Stimulated activated CD4-positive, alpha-beta T cell treated with anti-CD3 and anti-CD28 coated beads, Interleukin-12 subunit alpha, Interleukin-12 subunit beta, amount 100 ng/mL, for 48 hours (primary cell): ENCODE measurements at regions not wholly inside any gene's neighbourhood (a gene's known extent, or its start where the extent isn't known, plus 50 kb on each side); places are given as distances from the start of the nearest gene placed in this dataset.
"Not testable (repeated sequence)": the region's sequence is repeated elsewhere in the genome, so short reads cannot be mapped to it uniquely, and the experiment has no call there.

Experiments
- DNase-seq, 3 donors: peaks; one replicate each; pipeline ENCODE4 v3.0.0-alpha.2; 2020; ENCODE audit warnings: low read depth in 2 of 3, low spot score in 1 of 3

- no peak for DNase-seq
These were observed 102.1 kb upstream of the FAT3 start for GRCh38 chr11:92122561-92122960.

GRCh38 chr11:92111287-92111686 lies 113.3 kb upstream of the FAT3 start:
- DNase-seq, result no peak

- no peak for DNase-seq
These were observed 115.2 kb upstream of the FAT3 start for GRCh38 chr11:92109466-92109865.

GRCh38 chr11:92107331-92107730 lies 117.3 kb upstream of the FAT3 start:
- DNase-seq, result no peak

- no peak for DNase-seq
These were observed 120.3 kb upstream of the FAT3 start for GRCh38 chr11:92104349-92104748.

- DNase-seq, result no peak
These were observed 122.7 kb upstream of the FAT3 start for GRCh38 chr11:92101920-92102319.

- DNase-seq, result no peak
These were observed 125.4 kb upstream of the FAT3 start for GRCh38 chr11:92099183-92099582.

GRCh38 chr11:92098172-92098571 lies 126.4 kb upstream of the FAT3 start:
- DNase-seq, result no peak

GRCh38 chr11:92087725-92088537 lies 136.7 kb upstream of the FAT3 start:
- DNase-seq, result no peak

GRCh38 chr11:92083123-92083522 lies 141.5 kb upstream of the FAT3 start:
- no peak for DNase-seq

GRCh38 chr11:92082652-92083051 lies 142.0 kb upstream of the FAT3 start:
- DNase-seq, result no peak

GRCh38 chr11:92074498-92074897 lies 150.1 kb upstream of the FAT3 start:
- not testable (repeated sequence) for DNase-seq

- DNase-seq, result no peak
These were observed 153.0 kb upstream of the FAT3 start for GRCh38 chr11:92071660-92072059.

- DNase-seq, result no peak
These were observed 154.4 kb upstream of the FAT3 start for GRCh38 chr11:92070026-92070889.

GRCh38 chr11:92067016-92067415 lies 157.6 kb upstream of the FAT3 start:
- no peak for DNase-seq

- no peak for DNase-seq
These were observed 163.1 kb upstream of the FAT3 start for GRCh38 chr11:92061456-92062062.

GRCh38 chr11:92057849-92058442 lies 166.7 kb upstream of the FAT3 start:
- no peak for DNase-seq

- DNase-seq, result no peak
These were observed 171.4 kb upstream of the FAT3 start for GRCh38 chr11:92053216-92053615.

- no peak for DNase-seq
These were observed 174.3 kb upstream of the FAT3 start for GRCh38 chr11:92050305-92050704.

GRCh38 chr11:92048415-92048814 lies 176.2 kb upstream of the FAT3 start:
- DNase-seq, result no peak

- no peak for DNase-seq
These were observed 178.5 kb upstream of the FAT3 start for GRCh38 chr11:92046103-92046502.
